ENCODE measurements at regions not wholly inside any gene's neighbourhood (a gene's known extent, or its start where the extent isn't known, plus 50 kb on each side); places are given as distances from the start of the nearest gene placed in this dataset.

GRCh38 chr16:66299349-66299748 is 67.1 kb upstream of the CDH5 start:
- no peak for DNase-seq (ENCODE audit: low spot score)
- H3K4me1 ChIP-seq (ENCODE audit: insufficient read depth, poor library complexity, severe bottlenecking): no peaks in the 10 kb centered on the region
- H3K27me3 ChIP-seq (ENCODE audit: insufficient read depth, poor library complexity, severe bottlenecking): no peaks in the 10 kb centered on the region
- no peak for TF ChIP-seq CTCF (IDR thresholded peaks at IDR 0.05; ENCODE audit: poor library complexity, severe bottlenecking)
- no peaks in the 10 kb centered on the region for H3K36me3 ChIP-seq (ENCODE audit: low read depth)
- H3K27ac ChIP-seq (ENCODE audit: poor library complexity, severe bottlenecking): no peak overlapping the region
- H3K4me3 ChIP-seq (ENCODE audit: severe bottlenecking): no peak overlapping the region
- ATAC-seq (ENCODE audit: low read depth): no peak; the same call in 2 of the 3 replicates
- no peaks in the 10 kb centered on the region for H3K9me3 ChIP-seq (ENCODE audit: severe bottlenecking)

GRCh38 chr16:66298571-66299120 is 67.8 kb upstream of the CDH5 start:
- no peaks in the 10 kb centered on the region for H3K4me1 ChIP-seq (ENCODE audit: insufficient read depth, poor library complexity, severe bottlenecking)
- no peaks in the 10 kb centered on the region for H3K9me3 ChIP-seq (ENCODE audit: severe bottlenecking)
- no peak overlapping the region for H3K4me3 ChIP-seq (ENCODE audit: severe bottlenecking)
- DNase-seq (ENCODE audit: low spot score) (no peak), ATAC-seq (ENCODE audit: low read depth) (no peak)
- no peak for TF ChIP-seq CTCF (IDR thresholded peaks at IDR 0.05; ENCODE audit: poor library complexity, severe bottlenecking)
- no peak overlapping the region for H3K27ac ChIP-seq (ENCODE audit: poor library complexity, severe bottlenecking)
- no peaks in the 10 kb centered on the region for H3K36me3 ChIP-seq (ENCODE audit: low read depth)
- no peaks in the 10 kb centered on the region for H3K27me3 ChIP-seq (ENCODE audit: insufficient read depth, poor library complexity, severe bottlenecking)

- no peak overlapping the region for H3K4me3 ChIP-seq (ENCODE audit: severe bottlenecking)
- no peak overlapping the region for H3K27ac ChIP-seq (ENCODE audit: poor library complexity, severe bottlenecking)
- DNase-seq (ENCODE audit: low spot score) (no peak), ATAC-seq (ENCODE audit: low read depth) (no peak)
- H3K27me3 ChIP-seq (ENCODE audit: insufficient read depth, poor library complexity, severe bottlenecking): no peaks in the 10 kb centered on the region
- H3K9me3 ChIP-seq (ENCODE audit: severe bottlenecking): no peaks in the 10 kb centered on the region
- no peaks in the 10 kb centered on the region for H3K4me1 ChIP-seq (ENCODE audit: insufficient read depth, poor library complexity, severe bottlenecking)
- TF ChIP-seq CTCF (IDR thresholded peaks at IDR 0.05; ENCODE audit: poor library complexity, severe bottlenecking): no peak
- no peaks in the 10 kb centered on the region for H3K36me3 ChIP-seq (ENCODE audit: low read depth)
Measured at GRCh38 chr16:66298006-66298405, 68.5 kb upstream of the CDH5 start.

- no peaks in the 10 kb centered on the region for H3K36me3 ChIP-seq (ENCODE audit: low read depth)
- no peak overlapping the region for H3K4me3 ChIP-seq (ENCODE audit: severe bottlenecking)
- no peak overlapping the region for H3K27ac ChIP-seq (ENCODE audit: poor library complexity, severe bottlenecking)
- ATAC-seq (ENCODE audit: low read depth) (no peak), DNase-seq (ENCODE audit: low spot score) (no peak)
- H3K9me3 ChIP-seq (ENCODE audit: severe bottlenecking): no peaks in the 10 kb centered on the region
- H3K4me1 ChIP-seq (ENCODE audit: insufficient read depth, poor library complexity, severe bottlenecking): no peaks in the 10 kb centered on the region
- H3K27me3 ChIP-seq (ENCODE audit: insufficient read depth, poor library complexity, severe bottlenecking): no peaks in the 10 kb centered on the region
- no peak for TF ChIP-seq CTCF (IDR thresholded peaks at IDR 0.05; ENCODE audit: poor library complexity, severe bottlenecking)
Measured at GRCh38 chr16:66296591-66296990, 69.9 kb upstream of the CDH5 start.

GRCh38 chr16:66295761-66296546 is 70.5 kb upstream of the CDH5 start:
- Histone ChIP-seq H3K36me3 (ENCODE audit: low read depth) (no peaks in the 10 kb centered on the region), H3K4me1 (ENCODE audit: insufficient read depth, poor library complexity, severe bottlenecking) (no peaks in the 10 kb centered on the region), H3K27ac (ENCODE audit: poor library complexity, severe bottlenecking) (no peak overlapping the region), H3K9me3 (ENCODE audit: severe bottlenecking) (no peaks in the 10 kb centered on the region), H3K4me3 (ENCODE audit: severe bottlenecking) (no peak overlapping the region), H3K27me3 (ENCODE audit: insufficient read depth, poor library complexity, severe bottlenecking) (no peaks in the 10 kb centered on the region)
- ATAC-seq (ENCODE audit: low read depth) (no peak), DNase-seq (ENCODE audit: low spot score) (no peak)
- no peak for TF ChIP-seq CTCF (IDR thresholded peaks at IDR 0.05; ENCODE audit: poor library complexity, severe bottlenecking)
